22Rv1 (cell line): ENCODE measurements at regions not wholly inside any gene's neighbourhood (a gene's known extent, or its start where the extent isn't known, plus 50 kb on each side); places are given as distances from the start of the nearest gene placed in this dataset.
A peak's percentile ranks its signal among the peaks of the same experiment; 100 is the strongest.

Experiments
- H3K27ac ChIP-seq: fragments of 450-650 bp; 2 replicates; pipeline ENCODE4 v1.5.1; 2017
- ZFX ChIP-seq: fragments of 450-650 bp; IDR thresholded peaks from 2 replicates; pipeline ENCODE4 v1.6.1; 2017; ENCODE audit warnings: antibody characterized with exemption, borderline replicate concordance
- TF ChIP-seq, protein P1 (sequence below): fragments of 450-650 bp; IDR thresholded peaks from 2 replicates; pipeline ENCODE4 v1.5.1; 2017; ENCODE audit warnings: mild to moderate bottlenecking

DNA sequence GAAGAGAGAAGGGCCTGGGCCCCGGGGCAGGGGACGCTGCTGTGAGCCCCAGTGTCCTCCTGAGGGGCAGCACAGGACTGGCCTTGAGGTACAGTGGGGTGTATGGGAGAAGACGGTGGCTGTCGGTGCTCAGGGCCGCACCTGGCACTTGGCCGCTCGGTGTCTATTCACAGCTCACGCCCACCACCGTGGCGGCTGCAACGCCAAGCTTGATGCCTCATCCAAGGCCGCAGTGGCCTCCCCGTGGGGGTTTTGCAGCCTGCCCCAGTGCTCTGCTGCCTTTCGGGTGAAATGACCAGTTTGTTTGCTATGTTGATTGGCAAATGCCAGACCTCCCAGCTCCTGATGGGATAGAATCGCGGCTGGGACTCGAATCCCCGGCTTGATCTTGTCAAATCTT is 79.5 kb upstream of the SLCO4A1 start:
- H3K27ac ChIP-seq, result no peak overlapping the region
- no peak for TF ChIP-seq ZFX
- TF ChIP-seq, protein P1, sequence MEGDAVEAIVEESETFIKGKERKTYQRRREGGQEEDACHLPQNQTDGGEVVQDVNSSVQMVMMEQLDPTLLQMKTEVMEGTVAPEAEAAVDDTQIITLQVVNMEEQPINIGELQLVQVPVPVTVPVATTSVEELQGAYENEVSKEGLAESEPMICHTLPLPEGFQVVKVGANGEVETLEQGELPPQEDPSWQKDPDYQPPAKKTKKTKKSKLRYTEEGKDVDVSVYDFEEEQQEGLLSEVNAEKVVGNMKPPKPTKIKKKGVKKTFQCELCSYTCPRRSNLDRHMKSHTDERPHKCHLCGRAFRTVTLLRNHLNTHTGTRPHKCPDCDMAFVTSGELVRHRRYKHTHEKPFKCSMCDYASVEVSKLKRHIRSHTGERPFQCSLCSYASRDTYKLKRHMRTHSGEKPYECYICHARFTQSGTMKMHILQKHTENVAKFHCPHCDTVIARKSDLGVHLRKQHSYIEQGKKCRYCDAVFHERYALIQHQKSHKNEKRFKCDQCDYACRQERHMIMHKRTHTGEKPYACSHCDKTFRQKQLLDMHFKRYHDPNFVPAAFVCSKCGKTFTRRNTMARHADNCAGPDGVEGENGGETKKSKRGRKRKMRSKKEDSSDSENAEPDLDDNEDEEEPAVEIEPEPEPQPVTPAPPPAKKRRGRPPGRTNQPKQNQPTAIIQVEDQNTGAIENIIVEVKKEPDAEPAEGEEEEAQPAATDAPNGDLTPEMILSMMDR, result no peak

DNA sequence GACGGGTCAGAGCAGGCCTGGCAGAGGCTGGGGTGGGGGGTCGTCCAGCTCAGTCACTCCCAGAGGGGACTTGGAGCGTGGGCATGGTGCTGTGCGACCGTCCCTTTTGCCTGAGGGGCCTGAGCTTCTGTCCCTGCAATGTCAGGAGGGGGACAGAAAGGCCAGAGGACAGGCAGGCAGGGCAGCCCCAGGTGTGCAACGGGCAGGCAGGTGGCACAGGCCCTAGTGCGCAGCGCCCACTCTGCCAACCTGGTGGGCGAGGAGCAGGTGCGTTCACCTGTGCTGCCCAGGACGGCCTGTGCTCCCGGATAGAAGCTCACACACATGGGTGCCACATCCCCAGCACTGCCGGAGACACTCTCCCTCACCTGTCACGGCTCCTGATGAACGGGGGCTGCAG is 78.7 kb upstream of the SLCO4A1 start:
- TF ChIP-seq ZFX, result no peak
- H3K27ac ChIP-seq, result no peak overlapping the region

DNA sequence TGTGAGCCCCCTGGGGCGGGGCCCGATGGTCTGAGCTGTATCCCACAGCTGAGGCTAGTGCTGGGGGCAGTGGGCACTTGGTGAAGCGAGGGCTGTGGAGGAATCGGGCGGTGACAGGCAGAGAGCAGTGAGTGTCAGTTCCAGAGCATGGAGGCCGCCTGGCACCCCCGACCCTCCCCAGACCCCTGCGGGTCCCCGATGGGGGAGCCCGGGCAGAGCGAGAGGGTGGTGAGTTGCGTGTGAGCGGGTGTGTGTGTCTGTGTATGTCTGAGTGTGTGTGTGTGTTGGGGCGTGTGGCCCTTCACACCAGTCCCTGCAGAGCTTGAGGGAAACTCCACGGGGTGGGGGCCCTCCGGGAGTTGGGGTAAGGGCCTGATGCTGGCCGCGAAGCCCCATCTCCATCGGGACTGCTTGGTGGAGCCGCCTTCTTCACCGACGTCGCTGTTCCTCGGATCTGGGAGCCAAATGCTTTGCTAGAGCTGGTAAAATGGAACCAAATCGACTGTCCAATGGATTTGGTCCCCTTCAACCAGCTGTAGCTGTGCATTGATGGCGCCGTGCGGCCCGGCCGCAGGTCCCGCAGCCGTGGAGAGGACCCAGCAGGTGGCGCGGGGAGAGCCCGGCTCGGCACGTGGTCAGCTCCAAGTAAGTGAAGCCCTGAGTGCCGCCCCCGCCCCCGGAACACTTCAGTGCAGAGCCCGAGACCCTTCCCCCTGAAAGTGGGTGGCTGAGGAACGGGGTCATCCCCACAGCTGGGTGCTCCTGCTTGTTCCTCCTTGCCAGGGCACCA is 77.7 kb upstream of the SLCO4A1 start:
- no peak overlapping the region for H3K27ac ChIP-seq
- TF ChIP-seq ZFX, result no peak
- TF ChIP-seq, protein P1, result peak; percentile 19

DNA sequence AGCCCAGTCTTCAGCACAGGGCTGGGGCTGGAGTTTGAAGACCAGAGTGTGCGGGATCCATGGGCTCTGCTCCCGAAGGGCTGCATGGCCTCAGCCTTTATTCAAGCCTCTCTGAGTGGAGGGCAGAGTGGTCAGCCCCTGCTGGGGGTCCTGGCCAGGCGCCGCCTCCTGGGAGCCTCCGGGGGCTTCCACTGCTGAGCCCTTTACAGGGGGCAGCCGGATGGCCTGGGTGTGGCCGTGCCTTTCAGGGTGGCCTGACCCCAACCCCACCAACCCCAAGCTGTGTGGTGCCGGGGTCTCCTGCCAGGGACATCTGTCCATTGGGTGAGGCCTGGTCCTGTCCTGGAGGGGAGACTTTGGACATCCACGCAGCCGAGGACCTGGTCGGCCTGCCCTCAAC is 76.0 kb upstream of the SLCO4A1 start:
- TF ChIP-seq, protein P1, result no peak
- no peak for TF ChIP-seq ZFX
- H3K27ac ChIP-seq, result no peak overlapping the region

DNA sequence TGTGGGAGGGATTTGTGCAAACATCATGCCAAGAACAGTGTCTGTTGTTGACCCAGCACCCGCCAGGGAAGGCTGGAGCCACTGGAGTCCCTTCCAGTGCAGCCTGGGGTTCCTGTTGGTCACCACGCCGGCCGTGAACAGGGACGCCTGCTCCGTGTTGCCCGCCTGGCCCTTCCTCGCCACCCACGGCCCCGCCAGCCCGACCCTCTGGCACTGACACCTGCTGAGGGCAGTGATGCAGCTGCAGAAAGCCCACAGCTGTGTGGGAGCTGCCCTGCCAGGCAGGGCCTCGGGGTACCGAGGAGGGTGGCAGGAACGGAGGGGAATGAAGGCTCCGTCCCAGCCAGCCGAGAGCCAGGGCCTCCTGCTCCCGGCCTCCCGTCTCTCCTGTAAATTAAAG is 75.5 kb upstream of the SLCO4A1 start:
- H3K27ac ChIP-seq, result no peak overlapping the region
- TF ChIP-seq ZFX, result no peak
- TF ChIP-seq, protein P1, result no peak

DNA sequence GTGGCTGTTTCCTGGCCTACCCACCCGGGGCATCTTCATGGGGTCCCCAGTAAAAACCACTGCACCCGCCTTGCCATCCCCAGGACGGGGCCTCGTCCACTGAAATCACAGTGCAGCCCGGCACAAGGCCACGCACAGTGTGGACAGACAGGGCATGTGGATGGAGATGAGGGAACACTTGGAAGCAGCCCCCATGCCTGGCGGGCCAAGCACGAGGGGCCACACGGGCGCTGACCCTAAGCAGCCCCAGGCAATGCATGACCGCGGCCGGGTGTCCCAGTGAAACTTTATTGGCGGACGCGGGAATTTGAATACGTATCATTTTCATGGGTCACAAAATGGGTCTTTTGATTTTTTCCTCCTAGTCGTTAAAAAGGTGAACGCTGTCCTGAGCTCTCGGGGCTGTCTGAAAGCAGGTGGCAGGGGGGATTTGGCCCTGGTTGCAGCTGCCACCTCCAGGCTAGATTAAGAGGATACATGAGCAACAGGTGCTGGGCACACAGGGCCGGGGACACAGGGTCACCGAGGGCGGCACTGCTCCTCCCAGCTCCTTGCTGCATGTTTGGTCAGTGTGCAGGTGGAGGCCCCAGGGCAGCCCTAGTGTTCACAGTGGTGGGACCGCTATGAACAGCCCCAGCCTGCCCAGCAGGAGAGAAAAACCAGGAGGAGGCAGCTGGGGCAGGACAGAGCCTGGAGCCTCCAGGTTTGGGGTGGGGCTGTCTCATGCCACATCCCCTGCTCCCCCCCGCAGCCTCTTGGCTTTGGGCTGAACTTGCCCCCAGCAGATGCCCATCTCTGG is 74.9 kb upstream of the SLCO4A1 start:
- H3K27ac ChIP-seq, result no peak overlapping the region
- TF ChIP-seq, protein P1, result no peak
- TF ChIP-seq ZFX, result no peak

DNA sequence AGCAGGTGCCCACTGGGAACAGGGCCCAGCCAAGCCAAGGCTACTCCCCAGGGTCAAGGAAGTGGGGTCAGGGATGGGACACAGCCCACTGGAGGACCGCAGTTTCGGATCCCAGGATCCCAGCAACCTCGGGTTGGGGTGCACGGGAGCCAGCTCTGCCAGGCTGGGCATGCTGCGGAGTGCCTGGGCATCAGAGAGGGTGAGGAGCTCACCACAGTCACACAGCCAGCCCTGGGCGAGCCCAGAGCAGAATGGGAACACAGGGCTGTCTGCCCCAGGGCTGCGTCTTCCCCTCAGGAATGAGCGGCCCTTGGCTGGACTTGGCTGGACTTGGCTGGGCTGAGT is 74.3 kb upstream of the SLCO4A1 start:
- H3K27ac ChIP-seq, result no peak overlapping the region
- no peak for TF ChIP-seq ZFX
- TF ChIP-seq, protein P1, result no peak
